LNCAP (cell line): ENCODE measurements at regions not wholly inside any gene's neighbourhood (a gene's known extent, or its start where the extent isn't known, plus 50 kb on each side); places are given as distances from the start of the nearest gene placed in this dataset.

Source experiments
- TF ChIP-seq, protein P1 (sequence below): fragments of 450-650 bp; IDR thresholded peaks from 2 replicates; pipeline ENCODE4 v1.5.1; 2017; ENCODE audit warnings: mild to moderate bottlenecking

DNA sequence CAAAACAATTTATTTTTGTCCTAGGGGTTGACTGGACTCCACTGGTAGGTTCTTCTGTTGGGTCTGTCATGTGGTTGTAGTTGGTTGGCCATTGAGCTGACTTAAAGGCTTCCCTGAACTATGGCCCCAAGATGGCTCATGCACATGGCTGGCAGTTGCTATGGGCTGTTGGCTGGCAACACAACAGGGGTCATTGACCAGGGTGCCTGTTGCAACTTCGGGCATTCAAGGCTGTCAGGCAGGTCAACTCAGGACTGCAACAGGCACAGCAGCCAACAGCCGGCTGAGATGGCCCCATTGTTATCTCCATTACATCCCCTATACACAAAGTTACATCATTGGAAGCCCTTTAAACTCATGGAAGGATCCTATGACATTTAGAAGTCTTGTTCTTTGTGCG is 109.7 kb upstream of the CPEB2 start:
- TF ChIP-seq, protein P1, sequence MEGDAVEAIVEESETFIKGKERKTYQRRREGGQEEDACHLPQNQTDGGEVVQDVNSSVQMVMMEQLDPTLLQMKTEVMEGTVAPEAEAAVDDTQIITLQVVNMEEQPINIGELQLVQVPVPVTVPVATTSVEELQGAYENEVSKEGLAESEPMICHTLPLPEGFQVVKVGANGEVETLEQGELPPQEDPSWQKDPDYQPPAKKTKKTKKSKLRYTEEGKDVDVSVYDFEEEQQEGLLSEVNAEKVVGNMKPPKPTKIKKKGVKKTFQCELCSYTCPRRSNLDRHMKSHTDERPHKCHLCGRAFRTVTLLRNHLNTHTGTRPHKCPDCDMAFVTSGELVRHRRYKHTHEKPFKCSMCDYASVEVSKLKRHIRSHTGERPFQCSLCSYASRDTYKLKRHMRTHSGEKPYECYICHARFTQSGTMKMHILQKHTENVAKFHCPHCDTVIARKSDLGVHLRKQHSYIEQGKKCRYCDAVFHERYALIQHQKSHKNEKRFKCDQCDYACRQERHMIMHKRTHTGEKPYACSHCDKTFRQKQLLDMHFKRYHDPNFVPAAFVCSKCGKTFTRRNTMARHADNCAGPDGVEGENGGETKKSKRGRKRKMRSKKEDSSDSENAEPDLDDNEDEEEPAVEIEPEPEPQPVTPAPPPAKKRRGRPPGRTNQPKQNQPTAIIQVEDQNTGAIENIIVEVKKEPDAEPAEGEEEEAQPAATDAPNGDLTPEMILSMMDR: no peak

DNA sequence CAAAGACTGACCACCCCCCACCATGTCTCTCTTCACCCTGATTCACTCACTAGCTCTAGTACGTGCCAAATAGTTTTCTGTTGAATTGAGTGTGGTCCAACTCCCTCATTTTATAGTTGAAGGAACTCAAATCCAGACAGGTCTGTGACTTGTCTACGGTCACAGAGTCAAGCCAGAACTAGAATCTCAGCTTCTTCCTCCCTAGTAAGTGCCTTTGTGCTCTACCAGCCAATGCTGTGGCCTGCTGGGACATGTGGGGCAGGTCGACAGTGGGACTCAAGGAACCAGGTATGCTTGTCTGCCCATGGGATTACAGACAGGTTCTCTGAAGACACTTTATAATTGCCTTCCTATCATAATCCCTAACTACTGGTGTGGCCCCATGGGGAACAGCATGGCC is 108.6 kb upstream of the CPEB2 start:
- TF ChIP-seq, protein P1: no peak

DNA sequence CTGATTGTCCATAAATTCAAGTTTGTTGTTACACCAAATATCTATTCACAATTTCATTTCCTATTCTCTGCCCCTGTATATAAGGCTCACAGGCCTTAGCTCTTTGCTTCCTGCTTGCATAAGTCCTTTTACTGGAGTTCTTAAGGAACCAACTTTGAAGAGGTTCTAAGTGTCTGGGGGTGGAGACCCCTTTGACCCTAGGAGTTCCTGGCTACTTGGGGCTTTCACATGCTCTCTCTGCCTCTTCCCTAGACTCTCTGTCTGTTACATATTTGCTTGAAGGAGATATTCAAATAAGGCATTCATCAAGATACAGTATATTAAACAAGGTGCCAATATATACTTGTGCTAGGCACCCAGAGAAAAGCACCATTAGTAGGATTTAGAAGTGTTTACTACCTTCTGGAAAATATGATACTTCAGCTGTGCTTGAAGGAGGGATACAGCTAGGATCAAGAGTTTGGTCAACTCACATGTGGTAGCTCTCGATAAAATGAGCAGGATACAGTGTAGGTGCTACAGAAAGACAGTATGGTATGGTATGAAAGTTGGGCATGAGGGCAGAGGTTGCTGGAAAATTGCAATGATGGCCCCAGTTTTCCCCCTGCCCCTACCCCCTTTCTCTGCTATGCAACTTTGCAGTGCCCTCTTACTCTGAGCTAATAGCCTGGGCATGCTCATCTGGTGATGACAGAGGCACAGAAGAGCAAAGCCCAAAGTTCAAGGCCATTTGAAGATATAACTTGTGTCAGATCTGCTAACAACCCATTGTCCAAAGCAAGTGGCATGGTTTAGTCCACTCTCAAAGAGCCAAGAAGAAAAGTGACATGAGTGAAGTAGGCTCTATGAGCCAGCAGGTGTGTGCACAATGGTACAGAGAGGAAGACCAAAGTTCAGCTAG is 107.6 kb upstream of the CPEB2 start:
- TF ChIP-seq, protein P1: no peak

DNA sequence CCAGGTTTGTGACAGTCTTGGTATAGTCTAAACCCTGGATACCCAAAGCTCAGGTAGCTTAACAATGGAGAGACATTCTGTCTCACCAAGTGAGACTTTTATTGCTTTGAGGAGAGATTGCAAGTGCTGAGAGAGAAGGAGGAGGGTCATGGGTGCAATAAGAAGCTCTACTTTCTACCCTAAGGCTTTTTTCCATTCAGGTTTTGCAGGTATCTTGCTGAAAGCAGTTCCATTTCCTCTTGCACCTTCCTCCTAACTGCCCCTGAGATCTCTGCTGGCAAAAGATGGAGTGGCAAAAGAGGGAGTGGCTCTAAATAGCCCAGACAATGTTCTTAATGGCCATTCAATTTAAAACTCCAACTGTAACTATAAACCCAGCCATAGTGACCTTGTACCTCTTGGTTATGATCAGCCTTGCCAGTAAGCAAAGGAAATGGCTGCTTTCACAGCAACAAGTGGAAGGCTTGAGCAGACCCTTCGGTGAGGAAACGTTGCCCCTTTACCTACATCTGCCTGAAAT is 105.6 kb upstream of the CPEB2 start:
- TF ChIP-seq, protein P1: no peak

DNA sequence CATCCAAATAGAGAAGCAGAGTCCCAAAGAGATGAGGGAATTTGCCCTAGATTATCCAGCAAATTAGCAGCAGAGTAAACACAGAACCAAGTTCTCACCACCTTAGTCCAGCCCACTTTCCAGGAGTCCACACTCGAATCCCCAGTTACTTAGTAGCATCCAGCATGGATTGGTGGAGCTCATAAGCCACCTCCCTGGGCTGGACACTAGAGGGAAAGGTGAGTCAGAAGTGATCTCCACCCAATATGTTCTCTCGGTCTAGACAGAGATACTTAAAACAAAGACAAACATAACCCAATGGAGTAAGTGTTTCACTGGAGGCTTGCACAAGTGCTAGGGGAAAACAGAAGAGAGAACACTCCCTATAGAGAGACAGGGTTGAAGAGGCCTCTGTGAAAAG is 105.1 kb upstream of the CPEB2 start:
- TF ChIP-seq, protein P1: no peak

DNA sequence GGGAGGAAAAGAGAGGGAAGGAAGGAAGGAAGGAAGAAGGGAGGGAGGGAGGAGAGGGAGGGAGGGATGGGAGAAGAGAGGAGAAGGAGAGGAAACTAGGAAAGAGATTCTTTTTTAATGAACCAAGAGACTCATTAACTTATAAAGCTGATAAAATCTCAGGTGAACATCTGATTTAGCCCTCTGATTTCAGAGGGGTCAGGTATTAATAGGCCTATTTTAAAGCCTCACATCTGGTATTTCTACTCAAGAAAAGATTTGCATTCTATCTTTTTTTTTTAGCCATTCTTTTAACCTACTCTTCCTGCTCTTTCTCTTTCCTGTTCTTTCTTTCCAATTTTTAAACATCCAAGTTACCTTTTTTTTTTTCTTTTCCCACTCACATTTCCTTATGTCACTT is 103.3 kb upstream of the CPEB2 start:
- TF ChIP-seq, protein P1: no peak

DNA sequence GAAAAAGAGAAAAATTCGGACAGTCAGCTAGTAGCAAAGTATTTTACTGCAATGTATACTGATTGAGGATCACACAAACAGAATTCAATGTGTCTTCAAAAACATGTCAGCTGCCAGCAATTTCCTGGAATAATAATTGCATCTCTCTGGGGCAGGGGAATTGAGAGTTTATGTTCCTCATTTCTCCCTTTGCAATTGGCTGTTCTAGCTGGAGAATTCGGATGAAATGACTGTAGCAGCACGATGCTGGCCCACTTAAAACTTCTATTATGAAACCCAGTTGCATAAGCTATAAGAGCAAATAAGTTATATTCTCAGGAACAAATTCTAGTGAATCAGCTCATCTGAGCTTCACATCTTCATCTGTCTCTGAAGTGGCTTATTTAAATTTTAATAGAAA is 99.9 kb upstream of the CPEB2 start:
- TF ChIP-seq, protein P1: no peak
